IMR-90 (cell line): ENCODE measurements at regions not wholly inside any gene's neighbourhood (a gene's known extent, or its start where the extent isn't known, plus 50 kb on each side); places are given as distances from the start of the nearest gene placed in this dataset.
A peak's percentile ranks its signal among the peaks of the same experiment; 100 is the strongest.

Experiments used
- ATAC-seq: fragments of 200-7000 bp; cut with Tn5 transposase; 2 replicates; pipeline ENCODE4 v1.9.1; 2020; ENCODE audit warnings: low read depth, mild to moderate bottlenecking, moderate library complexity
- BruUV-seq: library from RNA; stranded (reverse); fragments of 400-500 nt; replicated peaks from 2 replicates; lab custom pipeline; 2021; lab: Mats Ljungman, UMichigan
- CTCF ChIA-PET: fragments of 300-600 bp; formaldehyde crosslinking; extraction: SDS; loops from one replicate; lab custom pipeline; 2021; ENCODE audit warnings: antibody characterized with exemption; lab: Yijun Ruan, JAX
- POLR2A ChIA-PET: fragments of 300-600 bp; sonication (Branson Sonifier 250); formaldehyde crosslinking; loops from one replicate; lab custom pipeline; 2022; ENCODE audit warnings: antibody characterized with exemption; ENCODE audit not compliant: unreplicated experiment; lab: Charles Lee
- DNase-seq: peaks from one replicate; pipeline ENCODE4 v3.0.0; 2013
- H2AFZ ChIP-seq: replicated peaks from 2 replicates; pipeline ENCODE3; 2013; ENCODE audit warnings: low read length, mild to moderate bottlenecking; ENCODE audit not compliant: poor library complexity
- H2AK5ac ChIP-seq: 2 replicates; pipeline ENCODE4 v1.6.1; 2013; ENCODE audit warnings: low read depth, low read length, inconsistent platforms
- H2AK9ac ChIP-seq: replicated peaks from 2 replicates; pipeline ENCODE3; 2013; ENCODE audit warnings: mild to moderate bottlenecking, low read depth, low read length, moderate library complexity; ENCODE audit not compliant: poor library complexity
- H2BK120ac ChIP-seq: 2 replicates; pipeline ENCODE4 v1.6.1; 2013; ENCODE audit warnings: low read depth, low read length, inconsistent platforms
- H2BK15ac ChIP-seq: 3 replicates; pipeline ENCODE4 v1.6.1; 2013; ENCODE audit warnings: low read depth, low read length, inconsistent platforms
- H2BK20ac ChIP-seq: 2 replicates; pipeline ENCODE4 v1.6.1; 2013; ENCODE audit warnings: low read depth, mild to moderate bottlenecking, inconsistent platforms, low read length, moderate library complexity
- H2BK5ac ChIP-seq: 2 replicates; pipeline ENCODE4 v1.6.1; 2013; ENCODE audit warnings: mild to moderate bottlenecking, low read depth, low read length, inconsistent platforms; ENCODE audit not compliant: poor library complexity, severe bottlenecking
- H3K14ac ChIP-seq: replicated peaks from 2 replicates; pipeline ENCODE4 v1.6.1; 2013; ENCODE audit warnings: low read depth, low read length, inconsistent platforms
- H3K18ac ChIP-seq: 2 replicates; pipeline ENCODE4 v1.6.1; 2013; ENCODE audit warnings: low read depth, low read length, control low read depth
- H3K23ac ChIP-seq: 2 replicates; pipeline ENCODE4 v1.6.1; 2013; ENCODE audit warnings: low read depth, low read length, inconsistent platforms
- H3K27ac ChIP-seq: 2 replicates; pipeline ENCODE4 v1.5.1; 2013; ENCODE audit warnings: mild to moderate bottlenecking, control low read depth, low read length; ENCODE audit not compliant: insufficient read depth
- H3K27me3 ChIP-seq: 2 replicates; pipeline ENCODE4 v1.6.1; 2013; ENCODE audit warnings: low read length; ENCODE audit not compliant: control insufficient read depth, insufficient read depth
- H3K36me3 ChIP-seq: 2 replicates; pipeline ENCODE4 v1.6.1; 2013; ENCODE audit warnings: low read length, mixed read lengths; ENCODE audit not compliant: control insufficient read depth, insufficient read depth
- H3K4ac ChIP-seq: 2 replicates; pipeline ENCODE4 v1.6.1; 2013; ENCODE audit warnings: low read depth, low read length, inconsistent platforms
- H3K4me1 ChIP-seq: 2 replicates; pipeline ENCODE4 v1.6.1; 2013; ENCODE audit warnings: low read length, mixed read lengths; ENCODE audit not compliant: control insufficient read depth, insufficient read depth
- H3K4me2 ChIP-seq: 2 replicates; pipeline ENCODE4 v1.6.1; 2013; ENCODE audit warnings: low read depth, mild to moderate bottlenecking, control low read depth, low read length, moderate library complexity
- H3K4me3 ChIP-seq: 2 replicates; pipeline ENCODE4 v1.5.1; 2013; ENCODE audit warnings: low read depth, mild to moderate bottlenecking, control low read depth, low read length, moderate library complexity; ENCODE audit not compliant: insufficient read depth
- H3K56ac ChIP-seq: 2 replicates; pipeline ENCODE4 v1.6.1; 2013; ENCODE audit warnings: low read length, inconsistent platforms; ENCODE audit not compliant: insufficient read depth; ENCODE audit errors: extremely low read depth
- H3K79me1 ChIP-seq, 2 experiments: 2 replicates each; pipeline ENCODE4 v1.6.1; 2013; ENCODE audit warnings: low read length in 2 of 2, inconsistent platforms in 1 of 2, low read depth in 1 of 2
- H3K9ac ChIP-seq: 2 replicates; pipeline ENCODE4 v1.6.1; 2013; ENCODE audit warnings: low read depth, low read length, control low read depth
- H3K9me1 ChIP-seq: 2 replicates; pipeline ENCODE4 v1.6.1; 2013; ENCODE audit warnings: low read length, inconsistent platforms; ENCODE audit not compliant: insufficient read depth
- H3K9me3 ChIP-seq: 2 replicates; pipeline ENCODE4 v1.6.1; 2013; ENCODE audit warnings: low read length; ENCODE audit not compliant: control insufficient read depth, insufficient read depth
- H4K20me1 ChIP-seq: 2 replicates; pipeline ENCODE4 v1.6.1; 2013; ENCODE audit warnings: low read length, inconsistent platforms; ENCODE audit not compliant: insufficient read depth
- H4K5ac ChIP-seq: 2 replicates; pipeline ENCODE4 v1.6.1; 2013; ENCODE audit warnings: mild to moderate bottlenecking, low read depth, low read length, control low read depth
- H4K8ac ChIP-seq, 2 experiments: 2 replicates each; pipeline ENCODE4 v1.6.1; 2013; ENCODE audit warnings: low read depth in 2 of 2, low read length in 2 of 2, control low read depth in 1 of 2, inconsistent platforms in 1 of 2
- H4K91ac ChIP-seq: 2 replicates; pipeline ENCODE4 v1.6.1; 2013; ENCODE audit warnings: low read depth, low read length, inconsistent platforms; ENCODE audit not compliant: insufficient read depth
- BHLHE40 ChIP-seq: fragments of 150-350 bp; IDR thresholded peaks from 2 replicates; pipeline ENCODE4 v1.6.1; 2016; ENCODE audit warnings: mild to moderate bottlenecking, low read depth, low read length
- CEBPB ChIP-seq: IDR thresholded peaks from 2 replicates; pipeline ENCODE4 v1.6.1; 2012; ENCODE audit warnings: low read depth, low read length, improper control_type of control experiment
- CHD1 ChIP-seq: IDR thresholded peaks from 2 replicates; pipeline ENCODE4 v1.6.1; 2012; ENCODE audit warnings: low read depth, low read length, improper control_type of control experiment
- CTCF ChIP-seq: conservative IDR thresholded peaks from 2 replicates; pipeline ENCODE4 v1.5.1; 2012; ENCODE audit warnings: mild to moderate bottlenecking, low read depth, low read length, improper control_type of control experiment
- ELK1 ChIP-seq: fragments of 150-350 bp; IDR thresholded peaks from 2 replicates; pipeline ENCODE4 v1.6.1; 2016; ENCODE audit warnings: low read depth, mild to moderate bottlenecking, low read length, moderate library complexity, borderline replicate concordance
- FOS ChIP-seq: fragments of 150-350 bp; IDR thresholded peaks from 2 replicates; pipeline ENCODE4 v1.6.1; 2016; ENCODE audit warnings: low read depth, low read length
- MAFK ChIP-seq: IDR thresholded peaks from 2 replicates; pipeline ENCODE4 v1.6.1; 2012; ENCODE audit warnings: low read depth, low read length, improper control_type of control experiment
- MAZ ChIP-seq: IDR thresholded peaks from 2 replicates; pipeline ENCODE4 v1.6.1; 2012; ENCODE audit warnings: low read depth, mild to moderate bottlenecking, low read length, improper control_type of control experiment, moderate library complexity, borderline replicate concordance
- MXI1 ChIP-seq: IDR thresholded peaks from 2 replicates; pipeline ENCODE4 v1.6.1; 2012; ENCODE audit warnings: low read depth, mild to moderate bottlenecking, low read length, moderate library complexity, borderline replicate concordance
- NFE2L2 ChIP-seq: fragments of 150-350 bp; IDR thresholded peaks from 2 replicates; pipeline ENCODE4 v1.6.1; 2016; ENCODE audit warnings: low read depth, mild to moderate bottlenecking, low read length
- POLR2A ChIP-seq: IDR thresholded peaks from 2 replicates; pipeline ENCODE4 v1.6.1; 2012; ENCODE audit warnings: mild to moderate bottlenecking, low read depth, low read length
- RAD21 ChIP-seq: IDR thresholded peaks from 2 replicates; pipeline ENCODE4 v1.6.1; 2012; ENCODE audit warnings: low read length, improper control_type of control experiment
- RCOR1 ChIP-seq: IDR thresholded peaks from 2 replicates; pipeline ENCODE4 v1.6.1; 2012; ENCODE audit warnings: mild to moderate bottlenecking, low read length, improper control_type of control experiment; ENCODE audit not compliant: insufficient replicate concordance
- RFX5 ChIP-seq: IDR thresholded peaks from 2 replicates; pipeline ENCODE4 v1.8.0; 2012; ENCODE audit warnings: low read depth, mild to moderate bottlenecking, low read length, moderate library complexity
- SMC3 ChIP-seq: fragments of 150-350 bp; IDR thresholded peaks from 2 replicates; pipeline ENCODE4 v1.6.1; 2016; ENCODE audit warnings: low read depth, mild to moderate bottlenecking, antibody characterized with exemption, low read length, moderate library complexity
- USF2 ChIP-seq: fragments of 150-350 bp; IDR thresholded peaks from 2 replicates; pipeline ENCODE4 v1.6.1; 2017; ENCODE audit warnings: mild to moderate bottlenecking, antibody characterized with exemption, low read length, low read depth
- WGBS, 2 experiments: methylation state at CpG; one replicate each; pipeline versions ENCODE4 v1.1.5 to v1.1.7; 2013; ENCODE audit warnings: missing lambda C conversion rate in 2 of 2; ENCODE audit not compliant: insufficient read length in 1 of 2; ENCODE audit errors: extremely low coverage in 2 of 2; 5-methylcytosine and 5-hydroxymethylcytosine counted together
- dilution Hi-C: fragments of 300-500 bp; cut with HindIII; formaldehyde crosslinking; loops from one replicate; pipeline ENCODE4 v1.14.3; 2018; ENCODE audit warnings: low sequenced_read_pairs; ENCODE audit not compliant: unreplicated experiment
- in situ Hi-C: fragments of 300-500 bp; cut with MboI; formaldehyde crosslinking; loops from 3 replicates; pipeline ENCODE4 v1.14.3; 2019; ENCODE audit warnings: low sequenced_read_pairs, inconsistent platforms, mixed read lengths
- intact Hi-C: fragments of 100-400 bp; cut with micrococcal nuclease; formaldehyde crosslinking; loops from 2 replicates; pipeline ENCODE4 v1.10.0; 2022

- WGBS, 2 experiments = 100% methylated on average over 1 of the region's 3 CpGs; no CpG with 5 or more reads in 1 of the 2 experiments
- POLR2A ChIA-PET = no interaction called here
Measured at GRCh38 chr1:221900678-221901077, 158.8 kb upstream of the DUSP10 start.

More at GRCh38 chr1:221900678-221901077, 158.8 kb upstream of the DUSP10 start:
- Histone ChIP-seq H4K91ac (no peak overlapping the region), H3K4me1 (peaks cover 3% of the 10 kb centered on the region; the same call in 1 of the 2 replicates), H2AK5ac (no peak overlapping the region), H3K9me1 (peaks cover 4% of the 10 kb centered on the region), H3K9ac (no peak overlapping the region), H2BK20ac (no peak overlapping the region), H3K27me3 (no peaks in the 10 kb centered on the region), H2AFZ (peak overlapping the region; percentile 43), H4K5ac (no peak overlapping the region), H4K20me1 (no peaks in the 10 kb centered on the region), H3K14ac (peak overlapping the region; percentile 58; the same call in 1 of the 2 replicates), H3K18ac (no peak overlapping the region), H3K36me3 (no peaks in the 10 kb centered on the region), H3K23ac (no peak overlapping the region), H3K4ac (no peak overlapping the region), H3K56ac (no peak overlapping the region), H3K4me2 (no peak overlapping the region), H2BK5ac (no peak overlapping the region), H3K9me3 (no peaks in the 10 kb centered on the region), H2BK120ac (no peak overlapping the region), H3K27ac (no peak overlapping the region), H4K8ac (no peak overlapping the region), H2BK15ac (no peak overlapping the region), H3K4me3 (no peak overlapping the region), H2AK9ac (no peak overlapping the region), H3K79me1 (no peaks in the 10 kb centered on the region)
- in situ Hi-C loops = no loop called here
- no TSS peak for BruUV-seq
- intact Hi-C loops = no loop called here
- CTCF ChIA-PET = no interaction called here
- TF ChIP-seq RAD21 = no peak
- no peak for TF ChIP-seq POLR2A
- TF ChIP-seq BHLHE40 = no peak
- no peak for TF ChIP-seq SMC3
- TF ChIP-seq CTCF = no peak
- TF ChIP-seq CHD1 = no peak
- no peak for TF ChIP-seq MAFK
- no peak for TF ChIP-seq RCOR1
- no peak for TF ChIP-seq FOS
- TF ChIP-seq RFX5 = no peak
- TF ChIP-seq NFE2L2 = no peak
- TF ChIP-seq CEBPB = no peak
- no peak for TF ChIP-seq USF2
- no peak for TF ChIP-seq MXI1
- no peak for TF ChIP-seq ELK1
- TF ChIP-seq MAZ = no peak
- dilution Hi-C loops = no loop called here
- DNase-seq = no peak
- no peak for ATAC-seq
